Vagina (tissue), 2 donors: ENCODE measurements at regions not wholly inside any gene's neighbourhood (a gene's known extent, or its start where the extent isn't known, plus 50 kb on each side); places are given as distances from the start of the nearest gene placed in this dataset.

ENCODE experiments used
- POLR2A ChIP-seq, 2 donors: fragments of 450-650 bp; IDR thresholded peaks; one replicate each; pipeline ENCODE4 v1.6.1; 2017; ENCODE audit warnings: antibody characterized with exemption in 2 of 2, mild to moderate bottlenecking in 2 of 2, moderate library complexity in 2 of 2
- TF ChIP-seq, protein P1 (sequence below), 3 experiments: fragments of 450-650 bp in 2 of 3; fragments of 200-600 bp in 1 of 3; sonication (generic) in 1 of 3; IDR thresholded peaks; one replicate each; pipeline ENCODE4 v1.5.1; 2017 to 2019; ENCODE audit warnings: antibody characterized with exemption in 3 of 3, mild to moderate bottlenecking in 2 of 3, moderate library complexity in 2 of 3

DNA sequence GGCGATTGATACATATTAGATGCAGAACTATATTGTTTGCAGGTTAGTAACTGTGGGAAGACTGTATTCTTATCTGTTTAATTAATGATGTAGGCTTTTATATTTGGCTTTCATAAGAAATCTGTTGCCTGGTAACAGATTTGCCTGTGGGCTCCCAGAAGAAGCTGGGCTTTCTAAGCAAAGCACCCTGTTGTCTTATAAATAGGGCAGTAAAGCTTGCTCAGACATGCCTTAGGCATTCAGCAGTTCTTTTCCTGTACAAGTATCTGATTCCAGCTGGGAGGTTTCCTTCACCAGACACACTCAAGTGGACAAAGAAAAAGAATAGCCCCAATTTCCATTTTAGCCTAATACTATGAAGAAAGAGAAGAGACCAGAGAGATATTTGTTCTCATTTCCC lies 524.0 kb downstream of the LRRIQ3 start:
- TF ChIP-seq, protein P1, sequence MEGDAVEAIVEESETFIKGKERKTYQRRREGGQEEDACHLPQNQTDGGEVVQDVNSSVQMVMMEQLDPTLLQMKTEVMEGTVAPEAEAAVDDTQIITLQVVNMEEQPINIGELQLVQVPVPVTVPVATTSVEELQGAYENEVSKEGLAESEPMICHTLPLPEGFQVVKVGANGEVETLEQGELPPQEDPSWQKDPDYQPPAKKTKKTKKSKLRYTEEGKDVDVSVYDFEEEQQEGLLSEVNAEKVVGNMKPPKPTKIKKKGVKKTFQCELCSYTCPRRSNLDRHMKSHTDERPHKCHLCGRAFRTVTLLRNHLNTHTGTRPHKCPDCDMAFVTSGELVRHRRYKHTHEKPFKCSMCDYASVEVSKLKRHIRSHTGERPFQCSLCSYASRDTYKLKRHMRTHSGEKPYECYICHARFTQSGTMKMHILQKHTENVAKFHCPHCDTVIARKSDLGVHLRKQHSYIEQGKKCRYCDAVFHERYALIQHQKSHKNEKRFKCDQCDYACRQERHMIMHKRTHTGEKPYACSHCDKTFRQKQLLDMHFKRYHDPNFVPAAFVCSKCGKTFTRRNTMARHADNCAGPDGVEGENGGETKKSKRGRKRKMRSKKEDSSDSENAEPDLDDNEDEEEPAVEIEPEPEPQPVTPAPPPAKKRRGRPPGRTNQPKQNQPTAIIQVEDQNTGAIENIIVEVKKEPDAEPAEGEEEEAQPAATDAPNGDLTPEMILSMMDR (IDR thresholded peaks at IDR 0.05), result no peak
- TF ChIP-seq POLR2A (IDR thresholded peaks at IDR 0.05), result no peak
